GM18909 (cell line): ENCODE measurements at regions not wholly inside any gene's neighbourhood (a gene's known extent, or its start where the extent isn't known, plus 50 kb on each side); places are given as distances from the start of the nearest gene placed in this dataset.
"Not testable (repeated sequence)": the region's sequence is repeated elsewhere in the genome, so short reads cannot be mapped to it uniquely, and the experiment has no call there.

Source experiments
- ATAC-seq: cut with Tn5 transposase; IDR thresholded peaks from one replicate; pipeline ENCODE4 v1.9.1; 2021; ENCODE audit warnings: mild to moderate bottlenecking; ENCODE audit not compliant: unreplicated experiment, poor library complexity

DNA sequence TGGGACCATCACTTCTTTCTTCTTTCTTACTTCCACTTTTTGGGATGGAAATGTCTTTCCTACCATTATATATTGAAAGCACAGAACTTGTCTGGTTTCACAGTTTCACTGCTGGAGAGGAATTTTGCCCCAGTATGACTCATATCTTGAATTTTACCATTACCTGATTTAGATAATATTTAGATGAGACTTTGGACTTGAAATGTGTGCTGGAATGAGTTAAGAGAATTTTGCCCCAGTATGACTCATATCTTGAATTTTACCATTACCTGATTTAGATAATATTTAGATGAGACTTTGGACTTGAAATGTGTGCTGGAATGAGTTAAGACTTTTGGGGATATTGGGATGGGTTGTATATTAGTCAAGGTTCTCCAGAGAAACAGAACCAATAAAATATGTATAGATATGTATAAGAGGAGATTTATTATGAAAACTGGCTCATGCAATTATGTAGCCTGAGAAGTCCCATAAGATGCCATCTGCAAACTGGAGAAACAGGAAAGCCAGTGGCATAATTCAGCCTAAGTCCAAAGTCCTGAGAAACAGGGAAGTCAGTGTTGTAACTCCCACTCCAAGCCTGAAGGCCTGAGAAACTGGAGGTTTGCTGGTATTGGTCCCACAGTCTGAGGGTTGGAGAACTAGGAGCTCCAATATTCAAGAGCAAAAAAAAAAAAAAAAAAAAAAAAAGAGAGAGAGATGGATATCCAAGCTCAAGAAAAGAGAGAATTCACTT lies 1029.2 kb downstream of the EPHA3 start:
- no peak for ATAC-seq

DNA sequence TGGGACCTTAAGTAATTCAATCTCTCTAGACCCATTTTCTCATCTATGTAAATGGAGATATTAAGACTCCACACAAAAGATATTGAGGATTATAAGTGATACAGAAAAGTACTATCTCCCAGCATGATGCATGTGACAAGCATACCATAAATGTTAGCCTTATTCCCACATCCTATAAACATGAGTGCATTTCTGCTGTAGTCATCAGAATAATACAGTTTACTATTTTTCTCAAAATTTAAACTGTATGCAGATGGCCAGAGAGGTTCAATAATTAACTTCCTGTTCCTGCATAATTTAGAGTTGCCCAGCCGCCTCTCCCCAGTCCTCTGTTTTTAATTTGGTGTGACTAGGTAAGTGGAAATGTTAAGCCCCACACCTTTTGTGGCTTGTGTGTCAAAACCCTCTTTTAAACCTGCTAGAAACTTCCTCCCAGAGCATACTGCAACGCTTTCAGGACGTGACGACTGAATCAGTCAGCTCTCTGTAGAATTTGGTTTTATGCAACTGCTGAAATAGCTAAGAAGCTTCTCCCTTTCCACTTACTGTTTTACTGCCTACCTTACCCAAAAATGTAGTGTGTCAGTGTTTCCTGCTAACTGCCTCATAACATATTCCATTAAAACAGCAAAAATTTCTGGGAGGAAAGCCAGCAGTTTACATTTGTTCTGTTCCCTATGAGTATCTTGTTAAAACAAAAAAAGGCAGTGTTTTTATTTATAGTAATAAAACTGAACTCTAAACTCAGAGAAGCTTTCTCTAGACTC lies 1037.9 kb downstream of the EPHA3 start:
- no peak for ATAC-seq

- ATAC-seq = no peak
These were observed 1072.7 kb downstream of the EPHA3 start for GRCh38 chr3:90180096-90180495.

DNA sequence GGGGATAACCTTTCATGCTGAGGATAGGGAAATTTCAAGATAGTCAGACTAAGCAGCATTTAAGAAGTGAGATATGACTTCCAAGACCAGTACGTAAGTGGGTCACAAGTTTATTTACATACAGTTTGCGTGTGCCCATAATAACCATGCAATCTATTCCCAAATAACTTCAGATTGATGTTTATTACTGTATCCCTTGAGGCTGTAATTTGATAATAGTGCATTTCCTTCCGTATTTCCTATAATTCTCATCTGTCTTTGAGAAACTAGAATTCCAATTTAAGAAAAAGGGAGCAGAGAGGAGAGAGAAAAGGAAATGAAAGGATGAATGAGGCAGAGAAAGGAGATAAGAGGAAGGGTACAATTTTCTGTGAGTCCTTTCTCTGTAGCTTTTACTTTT lies 1073.1 kb downstream of the EPHA3 start:
- ATAC-seq = no peak

DNA sequence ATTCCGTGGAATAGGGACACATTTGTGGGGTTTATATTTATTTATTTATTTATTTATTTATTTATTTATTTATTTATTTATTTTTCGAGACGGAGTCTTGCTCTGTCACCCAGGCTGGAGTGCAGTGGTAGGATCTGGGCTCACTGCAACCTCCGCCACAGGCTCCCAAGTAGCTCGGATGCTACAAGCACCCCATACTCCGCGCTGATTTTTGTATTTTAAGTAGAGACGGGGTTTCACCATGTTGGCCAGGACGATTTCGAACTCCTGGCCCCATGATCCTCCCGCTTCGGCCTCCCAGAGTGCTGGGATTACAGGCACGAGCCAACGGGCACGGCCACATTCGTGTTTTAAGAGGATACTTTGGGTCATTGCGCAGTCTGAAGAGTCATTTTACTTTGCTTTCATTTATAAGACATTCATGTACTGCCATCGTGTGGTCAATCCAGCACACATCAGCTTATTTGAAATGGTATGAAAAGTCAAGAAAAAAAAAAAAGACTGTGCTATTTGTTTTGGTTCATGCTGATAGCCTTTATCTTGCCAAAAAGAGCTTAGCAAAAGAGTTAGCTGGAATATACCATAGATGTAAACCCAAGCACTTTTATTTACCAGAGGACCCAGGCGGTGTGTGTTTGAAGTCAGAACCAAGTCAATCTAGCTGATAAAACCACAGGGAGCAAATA lies 1075.0 kb downstream of the EPHA3 start:
- ATAC-seq = peak; percentile 87

- ATAC-seq = no peak
These were observed 1077.4 kb downstream of the EPHA3 start for GRCh38 chr3:90184861-90185260.

- ATAC-seq = not testable (repeated sequence)
These were observed 1090.0 kb downstream of the EPHA3 start for GRCh38 chr3:90197383-90197782.

- ATAC-seq = not testable (repeated sequence)
These were observed 1095.5 kb downstream of the EPHA3 start for GRCh38 chr3:90202931-90203330.

GRCh38 chr3:90206482-90206881 lies 1099.1 kb downstream of the EPHA3 start:
- not testable (repeated sequence) for ATAC-seq

GRCh38 chr3:90207353-90208097 lies 1100.1 kb downstream of the EPHA3 start:
- ATAC-seq = not testable (repeated sequence)

DNA sequence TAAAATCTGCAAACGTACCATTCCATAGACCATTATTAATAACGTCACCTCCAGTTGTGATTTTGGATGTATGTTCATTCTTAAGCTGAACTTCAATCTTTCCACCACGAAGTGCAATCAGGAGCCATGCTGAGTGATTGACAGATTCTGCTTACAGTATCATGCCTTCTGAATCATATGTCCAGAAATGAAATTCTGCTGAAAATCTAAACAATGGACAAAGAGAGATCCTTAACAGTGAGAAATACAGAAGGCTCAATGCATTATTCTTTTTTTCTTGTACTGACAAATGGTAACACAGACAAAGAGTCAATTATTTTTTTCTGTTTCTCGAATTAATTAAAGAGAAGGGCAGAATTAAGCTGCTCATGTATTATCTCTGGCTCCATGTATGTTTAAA lies 1114.5 kb downstream of the EPHA3 start:
- no peak for ATAC-seq

DNA sequence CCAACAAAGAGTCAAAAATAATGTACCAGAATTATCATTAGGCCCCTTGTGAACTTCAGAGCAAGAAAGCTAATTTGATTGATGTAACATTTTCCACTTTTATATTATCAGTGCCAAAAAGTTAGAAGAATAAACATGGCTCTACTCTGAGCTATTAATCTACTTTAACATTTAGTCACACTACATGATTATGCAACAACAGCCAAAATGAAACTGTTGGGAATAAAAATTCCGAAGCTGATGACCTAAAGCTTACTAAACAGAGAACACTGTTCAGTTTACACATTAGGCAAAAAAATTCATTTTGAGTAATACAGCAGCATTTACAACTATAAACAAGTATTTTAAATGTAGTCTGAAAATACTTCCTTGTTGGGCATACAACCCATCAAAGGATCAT lies 1134.1 kb downstream of the EPHA3 start:
- ATAC-seq = no peak

- ATAC-seq = no peak
These were observed 1145.7 kb downstream of the EPHA3 start for GRCh38 chr3:90253131-90253530.

DNA sequence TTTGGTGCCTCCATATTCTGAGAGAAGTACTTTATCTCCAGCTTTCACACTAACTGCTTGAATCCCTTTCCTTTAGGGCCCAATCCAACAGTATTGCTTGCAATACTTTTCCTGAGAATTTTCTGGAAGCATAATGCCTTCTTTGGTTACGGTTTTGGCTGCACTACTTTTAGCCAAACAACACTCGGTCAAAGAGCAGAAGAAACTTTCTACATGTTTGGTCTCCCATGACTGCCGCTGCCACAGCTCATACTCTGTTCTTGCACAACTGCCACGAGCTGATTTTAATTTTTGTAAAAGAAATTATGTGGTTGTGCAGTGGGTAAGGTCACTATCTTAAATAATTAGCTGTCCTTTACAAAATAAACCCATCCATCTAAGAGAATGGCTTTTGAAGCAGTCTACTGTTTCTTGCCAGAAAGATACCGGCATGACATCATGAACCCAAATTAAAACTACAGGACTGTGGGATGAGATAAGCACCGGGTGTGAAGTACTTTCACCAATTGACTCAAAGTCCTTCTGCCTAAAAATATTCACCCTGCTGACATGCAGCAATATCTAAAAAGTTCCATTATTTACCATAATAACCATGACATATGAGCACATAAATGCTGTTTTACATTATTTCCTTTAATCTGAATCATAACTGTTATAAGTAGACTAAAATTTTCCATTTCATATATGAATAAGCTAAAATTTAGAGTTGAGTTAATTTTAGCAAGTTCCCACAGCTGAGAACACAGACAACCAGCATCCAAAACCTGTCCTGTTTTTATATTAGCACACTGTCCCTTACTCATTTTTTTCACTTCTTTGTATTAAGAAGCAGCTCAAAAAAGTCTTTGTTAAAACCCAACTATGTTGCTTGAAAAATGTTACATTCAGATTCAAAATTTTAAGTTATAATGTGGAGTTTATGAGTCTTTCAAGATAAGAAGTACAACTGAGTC lies 1154.3 kb downstream of the EPHA3 start:
- no peak for ATAC-seq
